GM23338 (cell line): ENCODE measurements at regions not wholly inside any gene's neighbourhood (a gene's known extent, or its start where the extent isn't known, plus 50 kb on each side); places are given as distances from the start of the nearest gene placed in this dataset.
"Not testable (repeated sequence)": the region's sequence is repeated elsewhere in the genome, so short reads cannot be mapped to it uniquely, and the experiment has no call there.

Source experiments
- ATAC-seq: fragments of 200-7000 bp; cut with Tn5 transposase; 3 replicates; pipeline ENCODE4 v1.9.1; 2020
- DNase-seq: peaks from one replicate; pipeline ENCODE4 v3.0.0-alpha.2; 2015; ENCODE audit warnings: low spot score
- H2AFZ ChIP-seq: fragments of 200-600 bp; sonication (generic); 2 replicates; pipeline ENCODE4 v1.8.0; 2016; ENCODE audit warnings: antibody characterized with exemption, mild to moderate bottlenecking, moderate library complexity
- H3F3A ChIP-seq: fragments of 200-600 bp; sonication (generic); replicated peaks from 2 replicates; pipeline ENCODE4 v1.8.0; 2017; ENCODE audit warnings: antibody characterized with exemption, mixed run types, low read depth
- H3K27ac ChIP-seq: fragments of 200-600 bp; sonication (generic); 2 replicates; pipeline ENCODE4 v1.6.1; 2016; ENCODE audit warnings: low read depth
- H3K27me3 ChIP-seq: fragments of 200-600 bp; sonication (generic); 2 replicates; pipeline ENCODE4 v1.8.0; 2016; ENCODE audit warnings: mild to moderate bottlenecking, mixed run types, moderate library complexity; ENCODE audit not compliant: insufficient read depth
- H3K36me3 ChIP-seq: fragments of 200-600 bp; sonication (generic); 2 replicates; pipeline ENCODE4 v1.8.0; 2016; ENCODE audit warnings: mild to moderate bottlenecking; ENCODE audit not compliant: insufficient read depth
- H3K4me1 ChIP-seq: fragments of 200-600 bp; sonication (generic); 2 replicates; pipeline ENCODE4 v1.8.0; 2016; ENCODE audit warnings: mild to moderate bottlenecking, moderate library complexity; ENCODE audit not compliant: insufficient read depth
- H3K4me2 ChIP-seq: fragments of 200-600 bp; sonication (generic); 2 replicates; pipeline ENCODE4 v1.7.1; 2017; ENCODE audit warnings: mixed run types
- H3K4me3 ChIP-seq: fragments of 200-600 bp; sonication (generic); 2 replicates; pipeline ENCODE4 v1.6.1; 2016; ENCODE audit warnings: mixed run types
- H3K79me2 ChIP-seq: fragments of 200-600 bp; sonication (generic); replicated peaks from 2 replicates; pipeline ENCODE4 v1.8.0; 2017; ENCODE audit warnings: mild to moderate bottlenecking; ENCODE audit not compliant: insufficient read depth
- H3K9me2 ChIP-seq: fragments of 200-600 bp; sonication (generic); 2 replicates; pipeline ENCODE4 v1.8.0; 2017; ENCODE audit not compliant: insufficient read depth
- H4K20me1 ChIP-seq: fragments of 200-600 bp; sonication (generic); replicated peaks from 2 replicates; pipeline ENCODE4 v1.8.0; 2017; ENCODE audit warnings: mild to moderate bottlenecking; ENCODE audit not compliant: insufficient read depth
- H3K27ac Mint-ChIP-seq: 2 replicates; pipeline ENCODE4 v1.8.0; 2020; ENCODE audit warnings: inconsistent platforms, mild to moderate bottlenecking, moderate library complexity, mixed read lengths
- H3K27me3 Mint-ChIP-seq: 3 replicates; pipeline ENCODE4 v1.8.0; 2022; ENCODE audit warnings: low read depth, mild to moderate bottlenecking, moderate library complexity, mixed read lengths, inconsistent platforms; ENCODE audit not compliant: insufficient read depth, poor library complexity
- H3K36me3 Mint-ChIP-seq: 3 replicates; pipeline ENCODE4 v1.8.0; 2021; ENCODE audit warnings: low read depth, mild to moderate bottlenecking, inconsistent platforms, moderate library complexity, mixed read lengths
- H3K4me1 Mint-ChIP-seq: 3 replicates; pipeline ENCODE4 v1.8.0; 2020; ENCODE audit warnings: mild to moderate bottlenecking, inconsistent platforms, mixed read lengths
- H3K4me3 Mint-ChIP-seq: 3 replicates; pipeline ENCODE4 v1.8.0; 2021; ENCODE audit warnings: moderate library complexity, mild to moderate bottlenecking, inconsistent platforms, mixed read lengths
- H3K9me3 Mint-ChIP-seq: 3 replicates; pipeline ENCODE4 v1.8.0; 2020; ENCODE audit warnings: moderate library complexity, mild to moderate bottlenecking, inconsistent platforms, mixed read lengths
- CREB1 ChIP-seq: fragments of 250-450 bp; sonication (Bioruptor Pico); IDR thresholded peaks from 2 replicates; pipeline ENCODE4 v1.5.0; 2020; ENCODE audit warnings: low read depth, mild to moderate bottlenecking, moderate library complexity
- CTCF ChIP-seq, 2 experiments: fragments of 200-600 bp in 1 of 2; sonication (generic) in 1 of 2; conservative IDR thresholded peaks; 2 replicates each; pipeline versions ENCODE4 v1.5.1 to v1.6.1; 2016 to 2017; ENCODE audit warnings: antibody characterized with exemption in 2 of 2, low read depth in 2 of 2, mild to moderate bottlenecking in 2 of 2, moderate library complexity in 1 of 2
- ETS1 ChIP-seq: IDR thresholded peaks from 2 replicates; pipeline ENCODE4 v1.6.1; 2016; ENCODE audit warnings: antibody characterized with exemption
- EZH2phosphoT487 ChIP-seq: fragments of 200-600 bp; sonication (generic); IDR thresholded peaks from one replicate; pipeline ENCODE4 v1.8.1; 2018; ENCODE audit warnings: antibody characterized with exemption; ENCODE audit not compliant: unreplicated experiment
- NANOG ChIP-seq: IDR thresholded peaks from 2 replicates; pipeline ENCODE4 v1.6.1; 2016; ENCODE audit warnings: antibody characterized with exemption, borderline replicate concordance
- POLR2AphosphoS5 ChIP-seq: IDR thresholded peaks from 2 replicates; pipeline ENCODE4 v1.6.1; 2016; ENCODE audit warnings: antibody characterized with exemption, low read depth
- REST ChIP-seq: IDR thresholded peaks from one replicate; pipeline ENCODE4 v1.6.1; 2018; ENCODE audit warnings: antibody characterized with exemption; ENCODE audit not compliant: unreplicated experiment
- STAT1 ChIP-seq: IDR thresholded peaks from one replicate; pipeline ENCODE4 v1.6.1; 2016; ENCODE audit warnings: antibody characterized with exemption; ENCODE audit not compliant: unreplicated experiment
- ZNF462 ChIP-seq: fragments of 250-450 bp; sonication (Bioruptor Pico); IDR thresholded peaks from 2 replicates; pipeline ENCODE4 v1.5.0; 2020; ENCODE audit warnings: mild to moderate bottlenecking, moderate library complexity

- ATAC-seq, result no peak
- Mint-ChIP-seq H3K36me3 (no peaks in the 10 kb centered on the region), H3K27me3 (peaks cover 6% of the 10 kb centered on the region), H3K4me1 (no peaks in the 10 kb centered on the region), H3K9me3 (no peaks in the 10 kb centered on the region), H3K27ac (no peak overlapping the region), H3K4me3 (no peak overlapping the region)
- no peak for TF ChIP-seq CTCF (conservative IDR thresholded peaks at IDR 0.05; ENCODE audit: low read depth in 2 of 2)
- TF ChIP-seq ZNF462 (CRISPR knock-in tag), result no peak
- TF ChIP-seq CREB1 (CRISPR knock-in tag), result no peak
- no peak for TF ChIP-seq ETS1
- TF ChIP-seq EZH2phosphoT487, result no peak
- TF ChIP-seq POLR2AphosphoS5, result no peak
- no peak for TF ChIP-seq NANOG
- TF ChIP-seq STAT1, result no peak
- no peak for TF ChIP-seq REST
- Histone ChIP-seq H3K36me3 (no peaks in the 10 kb centered on the region), H4K20me1 (no peaks in the 10 kb centered on the region; the same call in 1 of the 2 replicates), H3K27ac (no peak overlapping the region), H3K9me2 (no peaks in the 10 kb centered on the region), H3K4me1 (no peaks in the 10 kb centered on the region), H3K4me3 (no peak overlapping the region), H3K79me2 (no peaks in the 10 kb centered on the region), H3F3A (no peaks in the 10 kb centered on the region), H3K4me2 (no peak overlapping the region), H2AFZ (no peak overlapping the region), H3K27me3 (no peaks in the 10 kb centered on the region)
- DNase-seq, result no peak
Observed at GRCh38 chr10:86586516-86586915, 64.9 kb upstream of the WAPL start.

- H3K4me2 ChIP-seq, ATAC-seq, H3K27ac ChIP-seq, H3K27me3 Mint-ChIP-seq, H3K4me1 ChIP-seq, H3K4me1 Mint-ChIP-seq, H2AFZ ChIP-seq, H3K4me3 ChIP-seq, H4K20me1 ChIP-seq, H3K27ac Mint-ChIP-seq, H3K36me3 Mint-ChIP-seq, H3F3A ChIP-seq, H3K27me3 ChIP-seq, DNase-seq, H3K79me2 ChIP-seq, H3K36me3 ChIP-seq, H3K9me3 Mint-ChIP-seq, H3K4me3 Mint-ChIP-seq, H3K9me2 ChIP-seq: not testable (repeated sequence)
Observed at GRCh38 chr10:86588781-86589180, 65.6 kb upstream of the OPN4 start.
